ENCODE measurements at regions not wholly inside any gene's neighbourhood (a gene's known extent, or its start where the extent isn't known, plus 50 kb on each side); places are given as distances from the start of the nearest gene placed in this dataset.

GRCh38 chr1:226480461-226480860 lies 68.1 kb upstream of the STUM start:
- Histone ChIP-seq H3K27ac (ENCODE audit: low read length in 2 of 2) (no peak overlapping the region), H3K4me2 (replicated peaks; ENCODE audit: low read depth, low read length, poor library complexity, severe bottlenecking) (no peak overlapping the region), H3K79me2 (ENCODE audit: control insufficient read depth, insufficient read depth, low read length) (no peaks in the 10 kb centered on the region), H3K9me3 (ENCODE audit: control extremely low read depth in 1 of 3, control insufficient read depth in 2 of 3, insufficient read depth in 1 of 3, low read length in 2 of 3) (peaks cover 0 to 6% (median 0%) of the 10 kb centered on the region in 3 donors), H3K9ac (ENCODE audit: low read length) (no peak overlapping the region), H3K4me3 (ENCODE audit: control extremely low read depth in 1 of 5, extremely low read depth in 1 of 5, insufficient read depth in 1 of 5, low read depth in 2 of 5, low read length in 4 of 5) (no peak overlapping the region), H2AFZ (ENCODE audit: insufficient read depth, low read depth, low read length, poor library complexity, severe bottlenecking) (no peak overlapping the region), H3K4me1 (ENCODE audit: control insufficient read depth in 2 of 2, insufficient read depth in 2 of 2, low read length in 2 of 2) (no peaks in the 10 kb centered on the region), H4K20me1 (ENCODE audit: control insufficient read depth, insufficient read depth, low read length, poor library complexity, severe bottlenecking) (no peaks in the 10 kb centered on the region), H3K36me3 (replicated peaks in 1 of 2; ENCODE audit: control extremely low read depth in 1 of 2, control insufficient read depth in 1 of 2, extremely low read depth in 1 of 2, insufficient read depth in 2 of 2, low read length in 1 of 2) (no peaks in the 10 kb centered on the region), H3K27me3 (replicated peaks in 1 of 4; ENCODE audit: control extremely low read depth in 1 of 4, control insufficient read depth in 3 of 4, insufficient read depth in 4 of 4, low read length in 3 of 4) (peaks cover 0 to 17% (median 8%) of the 10 kb centered on the region in 4 experiments)
- Mint-ChIP-seq H3K4me1 (no peaks in the 10 kb centered on the region), H3K4me3 (no peak overlapping the region), H3K27ac (no peak overlapping the region), H3K9me3 (ENCODE audit: insufficient read depth) (no peaks in the 10 kb centered on the region), H3K27me3 (peaks cover 30% of the 10 kb centered on the region)
- CTCF ChIA-PET: no interaction called here
- no peak for TF ChIP-seq EZH2 (IDR thresholded peaks at IDR 0.05; ENCODE audit: borderline replicate concordance, insufficient read depth, low read depth, low read length, poor library complexity, severe bottlenecking)
- WGBS (ENCODE audit: insufficient coverage): 82% methylated on average over 3 of the region's 3 CpGs
- intact Hi-C loops (cut with micrococcal nuclease): no loop called here
- POLR2A ChIA-PET: no interaction called here
- DNase-seq (no peak), ATAC-seq (ENCODE audit: low read depth) (no peak)

- intact Hi-C loops (cut with micrococcal nuclease): no loop called here
Observed at GRCh38 chr1:226481133-226481532, 67.4 kb upstream of the STUM start.

More at GRCh38 chr1:226481133-226481532, 67.4 kb upstream of the STUM start:
- no peaks in the 10 kb centered on the region for H3K36me3 ChIP-seq (replicated peaks in 1 of 2; ENCODE audit: control extremely low read depth in 1 of 2, control insufficient read depth in 1 of 2, extremely low read depth in 1 of 2, insufficient read depth in 2 of 2, low read length in 1 of 2)
- DNase-seq (no peak), ATAC-seq (ENCODE audit: low read depth) (no peak)
- H3K4me3 ChIP-seq (ENCODE audit: control extremely low read depth in 1 of 5, extremely low read depth in 1 of 5, insufficient read depth in 1 of 5, low read depth in 2 of 5, low read length in 4 of 5): no peak overlapping the region
- POLR2A ChIA-PET: no interaction called here
- peaks cover 0 to 18% (median 9%) of the 10 kb centered on the region in 4 experiments for H3K27me3 ChIP-seq (replicated peaks in 1 of 4; ENCODE audit: control extremely low read depth in 1 of 4, control insufficient read depth in 3 of 4, insufficient read depth in 4 of 4, low read length in 3 of 4)
- Mint-ChIP-seq H3K27me3 (peaks cover 34% of the 10 kb centered on the region), H3K4me3 (no peak overlapping the region), H3K9me3 (ENCODE audit: insufficient read depth) (no peaks in the 10 kb centered on the region), H3K4me1 (no peaks in the 10 kb centered on the region), H3K27ac (no peak overlapping the region)
- no peak overlapping the region for H2AFZ ChIP-seq (ENCODE audit: insufficient read depth, low read depth, low read length, poor library complexity, severe bottlenecking)
- no peak overlapping the region for H3K27ac ChIP-seq (ENCODE audit: low read length in 2 of 2)
- 91% methylated on average over 3 of the region's 4 CpGs for WGBS (ENCODE audit: insufficient coverage)
- CTCF ChIA-PET: no interaction called here
- H3K9me3 ChIP-seq (ENCODE audit: control extremely low read depth in 1 of 3, control insufficient read depth in 2 of 3, insufficient read depth in 1 of 3, low read length in 2 of 3): peaks cover 0 to 6% (median 0%) of the 10 kb centered on the region in 3 donors
- no peaks in the 10 kb centered on the region for H3K79me2 ChIP-seq (ENCODE audit: control insufficient read depth, insufficient read depth, low read length)
- no peaks in the 10 kb centered on the region for H3K4me1 ChIP-seq (ENCODE audit: control insufficient read depth in 2 of 2, insufficient read depth in 2 of 2, low read length in 2 of 2)
- no peaks in the 10 kb centered on the region for H4K20me1 ChIP-seq (ENCODE audit: control insufficient read depth, insufficient read depth, low read length, poor library complexity, severe bottlenecking)
- no peak overlapping the region for H3K4me2 ChIP-seq (replicated peaks; ENCODE audit: low read depth, low read length, poor library complexity, severe bottlenecking)
- H3K9ac ChIP-seq (ENCODE audit: low read length): no peak overlapping the region
- no peak for TF ChIP-seq CTCF (IDR thresholded peaks at IDR 0.05)
- TF ChIP-seq EZH2 (IDR thresholded peaks at IDR 0.05; ENCODE audit: borderline replicate concordance, insufficient read depth, low read depth, low read length, poor library complexity, severe bottlenecking): no peak

Measured in B cell (primary cell).